Omental fat pad (tissue), 3 donors: ENCODE measurements at regions not wholly inside any gene's neighbourhood (a gene's known extent, or its start where the extent isn't known, plus 50 kb on each side); places are given as distances from the start of the nearest gene placed in this dataset.

Experiments used
- ATAC-seq: fragments of 150-250 bp; one replicate; pipeline ENCODE4 v1.9.1; 2016; ENCODE audit warnings: mild to moderate bottlenecking, moderate library complexity; ENCODE audit not compliant: low FRiP score
- DNase-seq: peaks from one replicate; pipeline ENCODE4 v3.0.0-alpha.2; 2019; ENCODE audit warnings: low spot score
- TF ChIP-seq, protein P1 (sequence below), 3 donors: fragments of 450-650 bp; IDR thresholded peaks; one replicate each; pipeline ENCODE4 v1.5.1; 2016 to 2017; ENCODE audit warnings: antibody characterized with exemption in 3 of 3, mild to moderate bottlenecking in 3 of 3, moderate library complexity in 2 of 3

- no peak for ATAC-seq
- TF ChIP-seq, protein P1, sequence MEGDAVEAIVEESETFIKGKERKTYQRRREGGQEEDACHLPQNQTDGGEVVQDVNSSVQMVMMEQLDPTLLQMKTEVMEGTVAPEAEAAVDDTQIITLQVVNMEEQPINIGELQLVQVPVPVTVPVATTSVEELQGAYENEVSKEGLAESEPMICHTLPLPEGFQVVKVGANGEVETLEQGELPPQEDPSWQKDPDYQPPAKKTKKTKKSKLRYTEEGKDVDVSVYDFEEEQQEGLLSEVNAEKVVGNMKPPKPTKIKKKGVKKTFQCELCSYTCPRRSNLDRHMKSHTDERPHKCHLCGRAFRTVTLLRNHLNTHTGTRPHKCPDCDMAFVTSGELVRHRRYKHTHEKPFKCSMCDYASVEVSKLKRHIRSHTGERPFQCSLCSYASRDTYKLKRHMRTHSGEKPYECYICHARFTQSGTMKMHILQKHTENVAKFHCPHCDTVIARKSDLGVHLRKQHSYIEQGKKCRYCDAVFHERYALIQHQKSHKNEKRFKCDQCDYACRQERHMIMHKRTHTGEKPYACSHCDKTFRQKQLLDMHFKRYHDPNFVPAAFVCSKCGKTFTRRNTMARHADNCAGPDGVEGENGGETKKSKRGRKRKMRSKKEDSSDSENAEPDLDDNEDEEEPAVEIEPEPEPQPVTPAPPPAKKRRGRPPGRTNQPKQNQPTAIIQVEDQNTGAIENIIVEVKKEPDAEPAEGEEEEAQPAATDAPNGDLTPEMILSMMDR (IDR thresholded peaks at IDR 0.05) = no peak
- DNase-seq = no peak
These were observed 677.6 kb downstream of the BCL11A start for GRCh38 chr2:59875836-59876235.

- DNase-seq (no peak), ATAC-seq (no peak)
- TF ChIP-seq, protein P1 (IDR thresholded peaks at IDR 0.05) = no peak
These were observed 678.3 kb downstream of the BCL11A start for GRCh38 chr2:59874971-59875755.

GRCh38 chr2:59874361-59874760, 679.1 kb downstream of the BCL11A start:
- ATAC-seq (no peak), DNase-seq (no peak)
- TF ChIP-seq, protein P1 (IDR thresholded peaks at IDR 0.05) = no peak

DNA sequence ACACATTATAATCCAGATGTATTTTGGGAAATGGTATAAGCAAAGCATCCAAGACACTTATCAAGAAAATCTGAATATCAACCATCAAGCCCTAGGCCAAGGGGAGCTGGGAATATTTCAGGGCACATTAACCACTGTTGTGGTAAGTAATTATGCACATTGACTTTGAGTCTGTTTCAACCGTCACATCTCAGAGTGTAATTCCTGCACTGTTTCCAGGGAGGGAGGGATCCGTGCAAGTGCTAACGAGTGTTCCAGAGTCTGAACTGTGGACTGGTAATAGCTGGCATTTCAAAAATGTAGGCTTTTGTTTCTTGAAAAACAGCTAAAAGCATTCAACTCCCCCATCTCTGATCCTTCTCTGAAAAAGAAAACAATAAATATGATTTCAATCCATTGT, 681.6 kb downstream of the BCL11A start:
- ATAC-seq = no peak
- DNase-seq = no peak
- TF ChIP-seq, protein P1 (IDR thresholded peaks at IDR 0.05) = no peak

DNA sequence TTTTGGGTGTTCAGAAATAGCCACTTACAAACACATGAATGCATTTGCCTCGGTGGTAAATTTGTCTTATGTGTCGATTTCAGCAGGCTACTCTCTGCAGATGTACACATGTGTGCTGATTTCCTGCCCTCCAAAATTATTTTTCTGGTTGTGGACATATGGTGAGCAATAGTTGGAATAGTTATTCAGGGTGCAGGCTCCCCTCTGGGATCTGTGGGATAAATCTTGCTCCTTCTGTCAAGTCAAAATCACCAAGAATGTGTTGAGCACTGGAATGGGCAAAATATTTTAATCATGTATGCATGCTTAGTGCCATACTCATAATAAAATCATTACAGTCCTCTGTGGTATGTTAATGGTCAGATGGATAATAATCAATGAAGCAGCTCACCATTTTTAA, 684.5 kb downstream of the BCL11A start:
- DNase-seq (no peak), ATAC-seq (no peak)
- TF ChIP-seq, protein P1 (IDR thresholded peaks at IDR 0.05) = no peak

DNA sequence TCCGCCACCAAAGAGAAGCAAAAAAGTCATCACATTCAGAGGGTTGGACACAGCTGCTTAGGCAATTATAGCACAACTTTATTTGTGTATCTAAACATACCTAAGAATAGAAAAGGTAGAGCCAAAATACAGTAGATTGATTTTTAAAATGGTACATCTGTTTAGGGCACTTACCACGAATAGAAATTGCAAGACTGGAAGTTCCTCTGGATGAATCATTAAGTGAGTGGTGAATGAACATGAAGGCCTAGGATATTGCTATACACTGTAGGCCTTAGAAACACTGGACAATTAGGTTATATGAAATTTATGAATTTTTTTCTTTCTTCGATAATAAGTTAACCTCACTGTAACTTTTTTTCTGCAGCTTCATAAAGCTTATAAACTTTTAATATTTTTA, 687.0 kb downstream of the BCL11A start:
- TF ChIP-seq, protein P1 (IDR thresholded peaks at IDR 0.05) = no peak
- ATAC-seq = no peak
- DNase-seq = no peak

GRCh38 chr2:59858540-59858939, 694.9 kb downstream of the BCL11A start:
- DNase-seq = no peak
- no peak for ATAC-seq
- TF ChIP-seq, protein P1 (IDR thresholded peaks at IDR 0.05) = no peak
